HG02885 (cell line): ENCODE measurements at regions not wholly inside any gene's neighbourhood (a gene's known extent, or its start where the extent isn't known, plus 50 kb on each side); places are given as distances from the start of the nearest gene placed in this dataset.
A peak's percentile ranks its signal among the peaks of the same experiment; 100 is the strongest.

Experiments used
- ATAC-seq: cut with Tn5 transposase; IDR thresholded peaks from one replicate; pipeline ENCODE4 v1.9.1; 2021; ENCODE audit warnings: mild to moderate bottlenecking; ENCODE audit not compliant: unreplicated experiment, poor library complexity

GRCh38 chr12:90174198-90174510 is 465.5 kb upstream of the ATP2B1 start:
- peak; percentile 73 for ATAC-seq

GRCh38 chr12:90173499-90174197 is 465.0 kb upstream of the ATP2B1 start:
- ATAC-seq, result no peak

GRCh38 chr12:90172524-90172923 is 463.9 kb upstream of the ATP2B1 start:
- no peak for ATAC-seq

- no peak for ATAC-seq
Measured at GRCh38 chr12:90170740-90171139, 462.1 kb upstream of the ATP2B1 start.

- ATAC-seq, result no peak
Measured at GRCh38 chr12:90167518-90168208, 459.0 kb upstream of the ATP2B1 start.

- ATAC-seq, result no peak
Measured at GRCh38 chr12:90166671-90167070, 458.0 kb upstream of the ATP2B1 start.

- no peak for ATAC-seq
Measured at GRCh38 chr12:90166012-90166411, 457.4 kb upstream of the ATP2B1 start.

GRCh38 chr12:90163975-90164374 is 455.3 kb upstream of the ATP2B1 start:
- peak; percentile 62 for ATAC-seq

- no peak for ATAC-seq
Measured at GRCh38 chr12:90153827-90154226, 445.2 kb upstream of the ATP2B1 start.

- ATAC-seq, result no peak
Measured at GRCh38 chr12:90152897-90153624, 444.4 kb upstream of the ATP2B1 start.

GRCh38 chr12:90151491-90152015 is 442.9 kb upstream of the ATP2B1 start:
- no peak for ATAC-seq

GRCh38 chr12:90149453-90149852 is 440.8 kb upstream of the ATP2B1 start:
- no peak for ATAC-seq

- no peak for ATAC-seq
Measured at GRCh38 chr12:90129366-90130030, 420.9 kb upstream of the ATP2B1 start.

GRCh38 chr12:90128526-90128925 is 419.9 kb upstream of the ATP2B1 start:
- ATAC-seq, result no peak

GRCh38 chr12:90126125-90126524 is 417.5 kb upstream of the ATP2B1 start:
- ATAC-seq, result no peak

GRCh38 chr12:90124914-90125313 is 416.3 kb upstream of the ATP2B1 start:
- ATAC-seq, result no peak

- peak; percentile 50 for ATAC-seq
Measured at GRCh38 chr12:90124289-90124688, 415.7 kb upstream of the ATP2B1 start.

- ATAC-seq, result no peak
Measured at GRCh38 chr12:90122681-90123080, 414.0 kb upstream of the ATP2B1 start.

GRCh38 chr12:90120627-90121026 is 412.0 kb upstream of the ATP2B1 start:
- ATAC-seq, result no peak

- no peak for ATAC-seq
Measured at GRCh38 chr12:90112666-90113065, 404.0 kb upstream of the ATP2B1 start.
